ENCODE measurements at regions not wholly inside any gene's neighbourhood (a gene's known extent, or its start where the extent isn't known, plus 50 kb on each side); places are given as distances from the start of the nearest gene placed in this dataset.
"Not testable (repeated sequence)": the region's sequence is repeated elsewhere in the genome, so short reads cannot be mapped to it uniquely, and the experiment has no call there.

DNA sequence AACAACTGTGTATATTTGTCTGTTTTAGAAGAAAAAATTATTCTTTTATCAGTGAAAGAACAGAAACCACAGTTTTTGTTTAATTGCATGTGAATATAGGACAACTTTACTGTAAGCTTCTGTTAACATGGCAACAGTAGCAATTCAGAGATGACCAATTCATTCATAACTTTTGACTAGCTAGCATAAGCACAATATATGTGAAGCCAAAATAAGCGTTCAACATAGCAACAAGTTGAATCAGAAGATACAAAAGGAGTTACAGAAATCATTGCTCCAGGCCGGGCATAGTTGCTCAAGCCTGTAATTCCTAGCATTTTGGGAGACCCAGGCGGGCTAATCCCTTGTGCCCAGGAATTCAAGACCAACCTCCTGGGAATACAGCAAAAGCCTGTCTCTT, 197.1 kb upstream of the GPC6 start:
- Mint-ChIP-seq H3K27me3 (no peaks in the 10 kb centered on the region), H3K4me1 (ENCODE audit: low read depth) (no peaks in the 10 kb centered on the region), H3K36me3 (no peaks in the 10 kb centered on the region), H3K9me3 (no peaks in the 10 kb centered on the region), H3K4me3 (no peak overlapping the region), H3K27ac (no peak overlapping the region)
- DNase-seq, result no peak
- ChIA-PET POLR2A (no interaction called here), CTCF (no interaction called here)
- intact Hi-C loops (cut with micrococcal nuclease), result no loop called here

DNA sequence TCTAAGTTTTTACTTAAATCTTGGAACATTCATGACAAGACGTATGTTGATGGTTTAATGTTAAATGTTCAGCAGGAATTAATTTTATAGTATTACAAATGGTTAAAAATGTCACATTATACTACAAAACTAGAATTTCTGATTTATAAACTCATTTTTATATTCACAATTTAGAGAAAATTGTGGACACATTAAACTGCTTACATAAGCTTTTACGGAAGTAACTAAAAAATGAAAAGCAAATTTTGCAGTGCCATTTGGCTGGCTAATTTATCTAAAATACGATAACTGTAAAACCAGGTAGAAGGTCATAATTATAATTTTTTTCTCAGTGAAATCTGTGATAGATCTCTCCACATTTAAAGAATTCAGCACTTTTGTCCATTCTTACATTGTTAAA, 190.2 kb upstream of the GPC6 start:
- Mint-ChIP-seq H3K4me1 (ENCODE audit: low read depth) (no peaks in the 10 kb centered on the region), H3K36me3 (no peaks in the 10 kb centered on the region), H3K27ac (no peak overlapping the region), H3K4me3 (no peak overlapping the region), H3K27me3 (no peaks in the 10 kb centered on the region), H3K9me3 (no peaks in the 10 kb centered on the region)
- CTCF ChIA-PET, result no interaction called here
- POLR2A ChIA-PET, result no interaction called here
- intact Hi-C loops (cut with micrococcal nuclease), result no loop called here
- no peak for DNase-seq

DNA sequence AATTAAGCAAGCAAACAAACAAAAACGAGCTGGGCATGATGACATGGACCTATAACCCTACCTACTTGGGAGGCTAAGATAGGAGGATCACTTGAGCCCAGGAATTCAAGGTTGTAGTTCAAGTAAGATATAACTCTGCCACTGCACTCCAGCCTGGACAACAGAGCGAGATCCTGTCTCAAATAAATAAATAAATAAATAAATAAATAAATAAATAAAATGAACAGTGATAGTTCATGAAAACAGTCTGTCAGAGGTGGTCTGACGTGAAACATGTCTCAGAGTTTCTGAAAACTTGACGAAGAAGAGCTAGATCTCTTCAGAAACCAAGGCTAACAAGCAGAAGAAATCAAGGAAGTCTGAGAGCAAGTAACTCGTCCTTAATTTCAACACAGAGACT, 188.8 kb upstream of the GPC6 start:
- Mint-ChIP-seq H3K9me3 (no peaks in the 10 kb centered on the region), H3K27me3 (no peaks in the 10 kb centered on the region), H3K4me1 (ENCODE audit: low read depth) (no peaks in the 10 kb centered on the region), H3K4me3 (no peak overlapping the region), H3K36me3 (no peaks in the 10 kb centered on the region), H3K27ac (no peak overlapping the region)
- CTCF ChIA-PET, result no interaction called here
- intact Hi-C loops (cut with micrococcal nuclease), result no loop called here
- POLR2A ChIA-PET, result no interaction called here
- no peak for DNase-seq

- Mint-ChIP-seq H3K9me3 (no peaks in the 10 kb centered on the region), H3K36me3 (no peaks in the 10 kb centered on the region), H3K27ac (no peak overlapping the region), H3K27me3 (no peaks in the 10 kb centered on the region), H3K4me1 (ENCODE audit: low read depth) (no peaks in the 10 kb centered on the region), H3K4me3 (no peak overlapping the region)
- intact Hi-C loops (cut with micrococcal nuclease), result no loop called here
- DNase-seq, result no peak
- ChIA-PET POLR2A (no interaction called here), CTCF (no interaction called here)
These were observed 188.4 kb upstream of the GPC6 start for GRCh38 chr13:93038187-93038586.

- Mint-ChIP-seq H3K27ac (no peak overlapping the region), H3K4me3 (no peak overlapping the region), H3K36me3 (no peaks in the 10 kb centered on the region), H3K9me3 (no peaks in the 10 kb centered on the region), H3K27me3 (no peaks in the 10 kb centered on the region), H3K4me1 (ENCODE audit: low read depth) (no peaks in the 10 kb centered on the region)
- ChIA-PET POLR2A (no interaction called here), CTCF (no interaction called here)
- intact Hi-C loops (cut with micrococcal nuclease), result no loop called here
- no peak for DNase-seq
These were observed 187.5 kb upstream of the GPC6 start for GRCh38 chr13:93039131-93039530.

DNA sequence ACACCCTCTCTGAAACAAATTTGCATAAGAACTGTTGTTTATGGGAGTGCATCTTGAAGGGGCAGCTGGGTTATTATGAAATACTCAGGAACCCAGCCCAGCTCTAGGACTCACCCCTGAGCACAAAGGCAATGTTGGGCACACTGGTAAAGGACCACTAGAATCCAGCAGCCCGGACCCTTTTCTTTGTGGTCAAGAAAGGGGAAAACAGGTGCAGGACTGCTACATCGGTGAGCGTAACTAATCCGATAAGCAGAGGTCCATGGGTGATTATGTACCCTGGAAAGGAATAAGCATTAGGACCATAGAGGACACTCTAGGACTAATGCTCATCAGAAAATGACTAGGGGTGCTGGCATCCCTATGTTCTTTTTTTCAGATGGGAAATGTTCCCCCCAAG, 185.0 kb upstream of the GPC6 start:
- H3K4me3 Mint-ChIP-seq; intact Hi-C loops (cut with micrococcal nuclease); H3K27me3 Mint-ChIP-seq; H3K27ac Mint-ChIP-seq; DNase-seq; H3K9me3 Mint-ChIP-seq; POLR2A ChIA-PET; H3K36me3 Mint-ChIP-seq; H3K4me1 Mint-ChIP-seq (ENCODE audit: low read depth); CTCF ChIA-PET: not testable (repeated sequence)

GRCh38 chr13:93045836-93046235, 180.8 kb upstream of the GPC6 start:
- no peak overlapping the region for H3K4me3 Mint-ChIP-seq
- CTCF ChIA-PET, result no interaction called here
- POLR2A ChIA-PET, result no interaction called here
- H3K27ac Mint-ChIP-seq, result no peak overlapping the region
- DNase-seq, result no peak
- H3K36me3 Mint-ChIP-seq, result no peaks in the 10 kb centered on the region
- no peaks in the 10 kb centered on the region for H3K4me1 Mint-ChIP-seq (ENCODE audit: low read depth)
- H3K9me3 Mint-ChIP-seq, result peaks cover 3% of the 10 kb centered on the region
- H3K27me3 Mint-ChIP-seq, result no peaks in the 10 kb centered on the region
- intact Hi-C loops (cut with micrococcal nuclease), result no loop called here

- no peaks in the 10 kb centered on the region for H3K27me3 Mint-ChIP-seq
- ChIA-PET CTCF (no interaction called here), POLR2A (no interaction called here)
- no peak overlapping the region for H3K4me3 Mint-ChIP-seq
- H3K9me3 Mint-ChIP-seq, result peaks cover 3% of the 10 kb centered on the region
- intact Hi-C loops (cut with micrococcal nuclease), result no loop called here
- H3K27ac Mint-ChIP-seq, result no peak overlapping the region
- H3K36me3 Mint-ChIP-seq, result no peaks in the 10 kb centered on the region
- DNase-seq, result no peak
- no peaks in the 10 kb centered on the region for H3K4me1 Mint-ChIP-seq (ENCODE audit: low read depth)
These were observed 171.4 kb upstream of the GPC6 start for GRCh38 chr13:93055233-93055632.

- Mint-ChIP-seq H3K9me3 (no peaks in the 10 kb centered on the region), H3K36me3 (no peaks in the 10 kb centered on the region), H3K27ac (no peak overlapping the region), H3K4me1 (ENCODE audit: low read depth) (no peaks in the 10 kb centered on the region), H3K4me3 (no peak overlapping the region), H3K27me3 (no peaks in the 10 kb centered on the region)
- intact Hi-C loops (cut with micrococcal nuclease), result no loop called here
- CTCF ChIA-PET, result no interaction called here
- POLR2A ChIA-PET, result no interaction called here
- no peak for DNase-seq
These were observed 168.3 kb upstream of the GPC6 start for GRCh38 chr13:93058301-93058700.

- Mint-ChIP-seq H3K27me3 (no peaks in the 10 kb centered on the region), H3K4me3 (no peak overlapping the region), H3K4me1 (ENCODE audit: low read depth) (no peaks in the 10 kb centered on the region), H3K9me3 (no peaks in the 10 kb centered on the region), H3K36me3 (no peaks in the 10 kb centered on the region), H3K27ac (no peak overlapping the region)
- ChIA-PET POLR2A (no interaction called here), CTCF (no interaction called here)
- no peak for DNase-seq
- intact Hi-C loops (cut with micrococcal nuclease), result no loop called here
These were observed 166.5 kb upstream of the GPC6 start for GRCh38 chr13:93060144-93060543.

GRCh38 chr13:93066187-93066586, 160.4 kb upstream of the GPC6 start:
- H3K27me3 Mint-ChIP-seq, result no peaks in the 10 kb centered on the region
- H3K9me3 Mint-ChIP-seq, result peaks cover 3% of the 10 kb centered on the region
- intact Hi-C loops (cut with micrococcal nuclease), result no loop called here
- ChIA-PET CTCF (no interaction called here), POLR2A (no interaction called here)
- no peak overlapping the region for H3K4me3 Mint-ChIP-seq
- DNase-seq, result no peak
- no peak overlapping the region for H3K27ac Mint-ChIP-seq
- H3K4me1 Mint-ChIP-seq (ENCODE audit: low read depth), result no peaks in the 10 kb centered on the region
- no peaks in the 10 kb centered on the region for H3K36me3 Mint-ChIP-seq

DNA sequence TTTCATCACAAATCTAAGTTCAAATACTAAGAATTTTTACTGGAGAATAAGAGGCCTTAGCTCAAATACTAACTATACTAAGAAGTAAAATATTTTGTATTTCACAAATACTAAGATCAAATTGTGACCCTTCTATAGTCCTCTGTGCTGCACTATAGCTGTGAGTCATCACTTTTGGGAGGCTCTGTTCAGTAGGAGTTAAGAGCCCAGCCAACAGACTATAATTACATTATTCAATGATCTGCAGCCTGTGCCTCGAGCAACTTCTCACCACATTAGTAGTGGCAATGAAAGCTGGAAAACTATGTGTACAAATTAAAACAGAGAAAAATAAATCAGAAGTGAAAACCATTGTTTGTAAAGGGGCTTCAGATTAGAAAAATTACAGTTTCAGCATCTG, 147.3 kb upstream of the GPC6 start:
- intact Hi-C loops (cut with micrococcal nuclease), result no loop called here
- H3K4me1 Mint-ChIP-seq (ENCODE audit: low read depth), result no peaks in the 10 kb centered on the region
- POLR2A ChIA-PET, result no interaction called here
- H3K27ac Mint-ChIP-seq, result no peak overlapping the region
- no peak for DNase-seq
- H3K27me3 Mint-ChIP-seq, result no peaks in the 10 kb centered on the region
- H3K9me3 Mint-ChIP-seq, result no peaks in the 10 kb centered on the region
- no peaks in the 10 kb centered on the region for H3K36me3 Mint-ChIP-seq
- no peak overlapping the region for H3K4me3 Mint-ChIP-seq
- CTCF ChIA-PET, result no interaction called here

DNA sequence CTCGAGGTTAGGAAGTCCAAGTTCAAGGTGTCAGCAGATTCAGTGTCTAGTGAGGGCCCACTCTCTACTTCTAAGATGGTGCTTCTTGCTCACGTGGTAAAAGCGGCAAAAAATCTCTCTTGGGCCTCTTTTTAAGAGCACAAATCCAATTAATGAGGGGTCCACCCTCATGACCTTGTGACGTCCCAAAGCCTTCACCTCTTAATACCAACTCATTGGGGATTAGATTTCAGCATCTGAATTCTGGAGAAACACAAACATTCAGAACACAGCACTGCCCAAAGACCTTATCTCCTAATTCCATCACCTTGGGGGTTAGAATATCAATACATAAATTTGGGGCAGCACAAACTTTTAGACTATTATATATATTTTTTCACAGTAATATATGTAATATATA, 146.4 kb upstream of the GPC6 start:
- Mint-ChIP-seq H3K9me3 (no peaks in the 10 kb centered on the region), H3K4me3 (no peak overlapping the region), H3K4me1 (ENCODE audit: low read depth) (no peaks in the 10 kb centered on the region), H3K27me3 (no peaks in the 10 kb centered on the region), H3K27ac (no peak overlapping the region), H3K36me3 (no peaks in the 10 kb centered on the region)
- no peak for DNase-seq
- ChIA-PET CTCF (no interaction called here), POLR2A (no interaction called here)
- intact Hi-C loops (cut with micrococcal nuclease), result no loop called here

GRCh38 chr13:93080587-93080986, 146.0 kb upstream of the GPC6 start:
- DNase-seq, result no peak
- H3K9me3 Mint-ChIP-seq, result no peaks in the 10 kb centered on the region
- intact Hi-C loops (cut with micrococcal nuclease), result no loop called here
- no peaks in the 10 kb centered on the region for H3K36me3 Mint-ChIP-seq
- no peak overlapping the region for H3K27ac Mint-ChIP-seq
- no peak overlapping the region for H3K4me3 Mint-ChIP-seq
- POLR2A ChIA-PET, result no interaction called here
- no peaks in the 10 kb centered on the region for H3K27me3 Mint-ChIP-seq
- CTCF ChIA-PET, result no interaction called here
- H3K4me1 Mint-ChIP-seq (ENCODE audit: low read depth), result no peaks in the 10 kb centered on the region

Measured in activated CD4-positive, alpha-beta memory T cell treated with anti-CD3 and anti-CD28 coated beads for 36 hours (primary cell).